H9 (cell line): ENCODE measurements at regions not wholly inside any gene's neighbourhood (a gene's known extent, or its start where the extent isn't known, plus 50 kb on each side); places are given as distances from the start of the nearest gene placed in this dataset.

Source experiments
- DNase-seq: peaks from one replicate; pipeline ENCODE4 v3.0.0-alpha.2; 2017
- H2AFZ ChIP-seq: one replicate; pipeline ENCODE4 v1.6.1; 2013; ENCODE audit warnings: mild to moderate bottlenecking, low read length, control low read depth, moderate library complexity
- H2AK5ac ChIP-seq: 2 replicates; pipeline ENCODE4 v1.6.1; 2013; ENCODE audit warnings: low read length, control low read depth, mixed read lengths; ENCODE audit not compliant: insufficient read length
- H2BK120ac ChIP-seq: one replicate; pipeline ENCODE4 v1.6.1; 2013; ENCODE audit warnings: low read depth, mild to moderate bottlenecking, low read length, control low read depth, inconsistent platforms; ENCODE audit not compliant: poor library complexity, severe bottlenecking
- H2BK12ac ChIP-seq: 2 replicates; pipeline ENCODE4 v1.6.1; 2013; ENCODE audit warnings: low read length, control low read depth, mixed read lengths, low read depth; ENCODE audit not compliant: insufficient read length
- H2BK15ac ChIP-seq: 2 replicates; pipeline ENCODE4 v1.6.1; 2013; ENCODE audit warnings: low read depth, low read length, control low read depth
- H2BK20ac ChIP-seq: one replicate; pipeline ENCODE4 v1.6.1; 2013; ENCODE audit warnings: low read depth, mild to moderate bottlenecking, low read length, control low read depth, inconsistent platforms; ENCODE audit not compliant: poor library complexity, severe bottlenecking
- H2BK5ac ChIP-seq: 2 replicates; pipeline ENCODE4 v1.6.1; 2013; ENCODE audit warnings: low read length, control low read depth, mixed read lengths; ENCODE audit not compliant: insufficient read length
- H3K14ac ChIP-seq: 2 replicates; pipeline ENCODE4 v1.6.1; 2013; ENCODE audit warnings: low read length, control low read depth; ENCODE audit not compliant: insufficient read depth
- H3K18ac ChIP-seq: 2 replicates; pipeline ENCODE4 v1.6.1; 2013; ENCODE audit warnings: low read depth, mild to moderate bottlenecking, mixed read lengths, low read length, control low read depth; ENCODE audit not compliant: insufficient read length
- H3K23ac ChIP-seq: 2 replicates; pipeline ENCODE4 v1.6.1; 2013; ENCODE audit warnings: low read length, control low read depth, mixed read lengths, low read depth; ENCODE audit not compliant: insufficient read length
- H3K23me2 ChIP-seq: 2 replicates; pipeline ENCODE4 v1.6.1; 2013; ENCODE audit warnings: low read depth, mild to moderate bottlenecking, mixed read lengths, low read length, control low read depth; ENCODE audit not compliant: insufficient read length, poor library complexity, severe bottlenecking
- H3K27ac ChIP-seq: 2 replicates; pipeline ENCODE4 v1.5.1; 2013; ENCODE audit warnings: low read length, control low read depth, mixed read lengths, low read depth; ENCODE audit not compliant: insufficient read length
- H3K27me3 ChIP-seq: 2 replicates; pipeline ENCODE4 v1.6.1; 2013; ENCODE audit warnings: low read length, control low read depth, inconsistent platforms; ENCODE audit not compliant: insufficient read depth
- H3K4ac ChIP-seq: 2 replicates; pipeline ENCODE4 v1.6.1; 2013; ENCODE audit warnings: low read depth, mild to moderate bottlenecking, control low read depth, inconsistent platforms, low read length, moderate library complexity
- H3K4me1 ChIP-seq: 2 replicates; pipeline ENCODE4 v1.6.1; 2013; ENCODE audit warnings: low read length, control low read depth, inconsistent platforms; ENCODE audit not compliant: insufficient read depth
- H3K4me2 ChIP-seq: 2 replicates; pipeline ENCODE4 v1.6.1; 2013; ENCODE audit warnings: low read length, control low read depth, mixed read lengths; ENCODE audit not compliant: insufficient read length, insufficient read depth
- H3K56ac ChIP-seq: 2 replicates; pipeline ENCODE4 v1.6.1; 2013; ENCODE audit warnings: low read depth, mild to moderate bottlenecking, mixed read lengths, low read length, control low read depth; ENCODE audit not compliant: insufficient read length
- H3K79me1 ChIP-seq: 2 replicates; pipeline ENCODE4 v1.6.1; 2013; ENCODE audit warnings: low read depth, mild to moderate bottlenecking, moderate library complexity, low read length, control low read depth, inconsistent platforms; ENCODE audit not compliant: insufficient read depth, poor library complexity, severe bottlenecking
- H3K79me2 ChIP-seq: 2 replicates; pipeline ENCODE4 v1.6.1; 2013; ENCODE audit warnings: low read length, control low read depth, inconsistent platforms; ENCODE audit not compliant: insufficient read depth
- H3K9ac ChIP-seq: 2 replicates; pipeline ENCODE4 v1.6.1; 2013; ENCODE audit warnings: low read length, control low read depth, mixed read lengths; ENCODE audit not compliant: insufficient read length; ENCODE audit errors: extremely low read depth
- H3K9me3 ChIP-seq: one replicate; pipeline ENCODE4 v1.6.1; 2013; ENCODE audit warnings: low read depth, low read length, inconsistent platforms; ENCODE audit not compliant: control insufficient read depth
- H3T11ph ChIP-seq: one replicate; pipeline ENCODE4 v1.6.1; 2013; ENCODE audit warnings: mild to moderate bottlenecking, low read length, control low read depth, inconsistent platforms
- H4K20me1 ChIP-seq: one replicate; pipeline ENCODE4 v1.6.1; 2013; ENCODE audit not compliant: control insufficient read depth, insufficient read length, insufficient read depth
- H4K5ac ChIP-seq: 2 replicates; pipeline ENCODE4 v1.6.1; 2013; ENCODE audit warnings: low read depth, mild to moderate bottlenecking, mixed read lengths, low read length, control low read depth; ENCODE audit not compliant: insufficient read length
- H4K8ac ChIP-seq: replicated peaks from 2 replicates; pipeline ENCODE4 v1.6.1; 2013; ENCODE audit warnings: low read length, control low read depth, mixed read lengths, low read depth; ENCODE audit not compliant: insufficient read length
- H4K91ac ChIP-seq: 2 replicates; pipeline ENCODE4 v1.6.1; 2013; ENCODE audit warnings: low read depth, mild to moderate bottlenecking, moderate library complexity, mixed read lengths, low read length, control low read depth; ENCODE audit not compliant: insufficient read length
- H3K27ac Mint-ChIP-seq, 3 experiments: 2 replicates in 2 of 3; 3 replicates in 1 of 3; pipeline ENCODE4 v1.8.0; 2020 to 2021; ENCODE audit warnings: mixed read lengths in 3 of 3, mild to moderate bottlenecking in 1 of 3, moderate library complexity in 1 of 3
- H3K27me3 Mint-ChIP-seq: 2 replicates; pipeline ENCODE4 v1.8.0; 2021; ENCODE audit warnings: low read depth, mild to moderate bottlenecking, moderate library complexity, mixed read lengths
- H3K36me3 Mint-ChIP-seq, 3 experiments: 2 replicates in 2 of 3; 3 replicates in 1 of 3; pipeline ENCODE4 v1.8.0; 2020 to 2021; ENCODE audit warnings: low read depth in 3 of 3, mixed read lengths in 3 of 3; ENCODE audit not compliant: insufficient read depth in 1 of 3
- H3K4me1 Mint-ChIP-seq, 2 experiments: 2 replicates each; pipeline ENCODE4 v1.8.0; 2020; ENCODE audit warnings: mixed read lengths in 2 of 2
- H3K4me3 Mint-ChIP-seq, 2 experiments: 2 replicates in 1 of 2; 3 replicates in 1 of 2; pipeline ENCODE4 v1.8.0; 2020 to 2021; ENCODE audit warnings: mild to moderate bottlenecking in 2 of 2, mixed read lengths in 2 of 2, moderate library complexity in 1 of 2
- H3K9me3 Mint-ChIP-seq, 2 experiments: 2 replicates in 1 of 2; 3 replicates in 1 of 2; pipeline ENCODE4 v1.8.0; 2020; ENCODE audit warnings: mild to moderate bottlenecking in 2 of 2, mixed read lengths in 2 of 2, moderate library complexity in 1 of 2
- CTCF ChIP-seq: fragments of 200-600 bp; sonication (generic); conservative IDR thresholded peaks from 3 replicates; pipeline ENCODE4 v1.8.0; 2021; ENCODE audit warnings: antibody characterized with exemption, mild to moderate bottlenecking
- WGBS: extraction: QIAGEN DNeasy Blood & Tissue Kit; methylation state at CpG from one replicate; pipeline ENCODE4 v1.1.7; 2013; ENCODE audit warnings: missing lambda C conversion rate, low lambda C conversion rate, mixed read lengths; ENCODE audit not compliant: insufficient read length; ENCODE audit errors: extremely low coverage; 5-methylcytosine and 5-hydroxymethylcytosine counted together

GRCh38 chr14:38137005-38137404, 70.7 kb upstream of the SSTR1 start:
- no CpG with 5 or more reads among the region's 1 CpG for WGBS
- H2BK120ac ChIP-seq = no peak overlapping the region
- no peaks in the 10 kb centered on the region for H4K20me1 ChIP-seq
- peaks cover 2 to 15% of the 10 kb centered on the region in 2 experiments; a peak in 1 of 4 replicates for H3K4me1 Mint-ChIP-seq
- no peak overlapping the region for H2BK12ac ChIP-seq
- no peaks in the 10 kb centered on the region; a peak in 1 of 7 replicates for H3K36me3 Mint-ChIP-seq
- no peaks in the 10 kb centered on the region for H3K23me2 ChIP-seq
- H3K27me3 Mint-ChIP-seq = no peaks in the 10 kb centered on the region; the same call in 1 of the 2 replicates
- H3K27ac Mint-ChIP-seq = no peak overlapping the region
- no peak overlapping the region for H3K27ac ChIP-seq
- no peak overlapping the region for H3K4ac ChIP-seq
- no peak overlapping the region for H3K4me3 Mint-ChIP-seq
- no peak for DNase-seq
- no peak overlapping the region for H2BK15ac ChIP-seq
- H3K4me1 ChIP-seq = peaks cover 3% of the 10 kb centered on the region; the same call in 1 of the 2 replicates
- H2BK5ac ChIP-seq = no peak overlapping the region
- H2BK20ac ChIP-seq = no peak overlapping the region
- H4K91ac ChIP-seq = no peak overlapping the region
- no peak overlapping the region for H3K4me2 ChIP-seq
- no peak overlapping the region for H3K9ac ChIP-seq
- no peaks in the 10 kb centered on the region for H3K9me3 ChIP-seq
- TF ChIP-seq CTCF = no peak
- H4K5ac ChIP-seq = no peak overlapping the region
- no peak overlapping the region for H4K8ac ChIP-seq
- H3K23ac ChIP-seq = no peak overlapping the region
- H3K56ac ChIP-seq = no peak overlapping the region
- H3K9me3 Mint-ChIP-seq = no peaks in the 10 kb centered on the region
- no peak overlapping the region for H3T11ph ChIP-seq
- H2AFZ ChIP-seq = no peak overlapping the region
- H3K14ac ChIP-seq = no peak overlapping the region
- no peaks in the 10 kb centered on the region for H3K79me1 ChIP-seq
- no peaks in the 10 kb centered on the region for H3K27me3 ChIP-seq
- no peaks in the 10 kb centered on the region for H3K79me2 ChIP-seq
- no peak overlapping the region for H3K18ac ChIP-seq
- no peak overlapping the region for H2AK5ac ChIP-seq
